ENCODE measurements at regions not wholly inside any gene's neighbourhood (a gene's known extent, or its start where the extent isn't known, plus 50 kb on each side); places are given as distances from the start of the nearest gene placed in this dataset.

DNA sequence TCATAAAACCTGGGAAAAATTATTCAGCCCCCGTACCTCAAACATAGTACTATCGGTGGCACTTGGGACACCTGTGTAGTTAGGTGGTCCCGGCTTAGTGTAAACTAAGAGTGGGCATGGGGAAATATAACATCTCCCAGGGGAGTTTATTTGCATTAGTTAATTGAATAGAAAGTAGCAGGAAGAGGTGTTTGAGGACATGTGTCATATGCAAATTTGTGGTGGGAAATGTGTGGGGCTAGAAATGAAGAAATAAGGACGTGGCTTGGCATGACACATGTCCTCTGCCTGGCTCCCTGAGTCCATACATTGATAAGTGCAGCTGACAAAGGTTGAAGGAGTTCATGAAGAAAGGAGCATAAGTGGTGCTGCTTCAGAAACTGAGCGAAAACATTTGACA, 483.6 kb downstream of the SH2D1A start:
- POLR2A ChIA-PET (ENCODE audit: unreplicated experiment): no interaction called here
- H2BK120ac ChIP-seq (ENCODE audit: low read depth, low read length): no peak overlapping the region

More for the DNA sequence above, 483.6 kb downstream of the SH2D1A start:
- H3K4me2 ChIP-seq (ENCODE audit: low read depth, low read length): no peak overlapping the region
- H3K27me3 ChIP-seq (ENCODE audit: control insufficient read depth, insufficient read depth, low read length): no peaks in the 10 kb centered on the region
- H3K18ac ChIP-seq (ENCODE audit: low read depth, low read length): no peak overlapping the region
- in situ Hi-C loops (cut with MboI; ENCODE audit: low sequenced_read_pairs) (no loop called here), intact Hi-C loops (cut with micrococcal nuclease) (no loop called here), dilution Hi-C loops (cut with HindIII; ENCODE audit: low sequenced_read_pairs, unreplicated experiment) (no loop called here)
- CTCF ChIA-PET: no interaction called here
- no peak overlapping the region for H3K4me3 ChIP-seq (ENCODE audit: insufficient read depth, low read depth, low read length)
- DNase-seq (no peak), ATAC-seq (ENCODE audit: low read depth) (no peak)
- no peak overlapping the region for H2BK15ac ChIP-seq (ENCODE audit: low read depth, low read length)
- H3K14ac ChIP-seq (replicated peaks; ENCODE audit: low read depth, low read length): no peak overlapping the region
- no peaks in the 10 kb centered on the region for H3K9me1 ChIP-seq (ENCODE audit: insufficient read depth, low read length)
- H3K27ac ChIP-seq (ENCODE audit: insufficient read depth, low read length): no peak overlapping the region
- no peak overlapping the region for H2AK9ac ChIP-seq (replicated peaks; ENCODE audit: low read depth, low read length, poor library complexity)
- H2AFZ ChIP-seq (replicated peaks; ENCODE audit: low read length, poor library complexity): no peak overlapping the region
- H4K20me1 ChIP-seq (ENCODE audit: insufficient read depth, low read length): no peaks in the 10 kb centered on the region
- H3K79me1 ChIP-seq (ENCODE audit: low read depth in 1 of 2, low read length in 2 of 2): no peaks in the 10 kb centered on the region
- H3K9me3 ChIP-seq (ENCODE audit: control insufficient read depth, insufficient read depth, low read length): no peaks in the 10 kb centered on the region
- H3K4me1 ChIP-seq (ENCODE audit: control insufficient read depth, insufficient read depth, low read length): no peaks in the 10 kb centered on the region
- BruUV-seq (replicated peaks): no TSS peak
- no peak overlapping the region for H4K91ac ChIP-seq (ENCODE audit: insufficient read depth, low read depth, low read length)
- no peak overlapping the region for H3K23ac ChIP-seq (ENCODE audit: low read depth, low read length)
- H3K9ac ChIP-seq (ENCODE audit: low read depth, low read length): no peak overlapping the region
- TF ChIP-seq SMC3 (IDR thresholded peaks at IDR 0.05; ENCODE audit: low read depth, low read length): no peak
- no peak for TF ChIP-seq BHLHE40 (IDR thresholded peaks at IDR 0.05; ENCODE audit: low read depth, low read length)
- TF ChIP-seq NFE2L2 (IDR thresholded peaks at IDR 0.05; ENCODE audit: low read depth, low read length): no peak
- no peak for TF ChIP-seq MAFK (IDR thresholded peaks at IDR 0.05; ENCODE audit: low read depth, low read length)
- TF ChIP-seq RFX5 (IDR thresholded peaks at IDR 0.05; ENCODE audit: low read depth, low read length): no peak
- TF ChIP-seq POLR2A (IDR thresholded peaks at IDR 0.05; ENCODE audit: low read depth, low read length): no peak
- no peak for TF ChIP-seq USF2 (IDR thresholded peaks at IDR 0.05; ENCODE audit: low read depth, low read length)
- TF ChIP-seq, protein P1, sequence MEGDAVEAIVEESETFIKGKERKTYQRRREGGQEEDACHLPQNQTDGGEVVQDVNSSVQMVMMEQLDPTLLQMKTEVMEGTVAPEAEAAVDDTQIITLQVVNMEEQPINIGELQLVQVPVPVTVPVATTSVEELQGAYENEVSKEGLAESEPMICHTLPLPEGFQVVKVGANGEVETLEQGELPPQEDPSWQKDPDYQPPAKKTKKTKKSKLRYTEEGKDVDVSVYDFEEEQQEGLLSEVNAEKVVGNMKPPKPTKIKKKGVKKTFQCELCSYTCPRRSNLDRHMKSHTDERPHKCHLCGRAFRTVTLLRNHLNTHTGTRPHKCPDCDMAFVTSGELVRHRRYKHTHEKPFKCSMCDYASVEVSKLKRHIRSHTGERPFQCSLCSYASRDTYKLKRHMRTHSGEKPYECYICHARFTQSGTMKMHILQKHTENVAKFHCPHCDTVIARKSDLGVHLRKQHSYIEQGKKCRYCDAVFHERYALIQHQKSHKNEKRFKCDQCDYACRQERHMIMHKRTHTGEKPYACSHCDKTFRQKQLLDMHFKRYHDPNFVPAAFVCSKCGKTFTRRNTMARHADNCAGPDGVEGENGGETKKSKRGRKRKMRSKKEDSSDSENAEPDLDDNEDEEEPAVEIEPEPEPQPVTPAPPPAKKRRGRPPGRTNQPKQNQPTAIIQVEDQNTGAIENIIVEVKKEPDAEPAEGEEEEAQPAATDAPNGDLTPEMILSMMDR (conservative IDR thresholded peaks at IDR 0.05; ENCODE audit: low read depth, low read length): no peak
- no peak for TF ChIP-seq MAZ (IDR thresholded peaks at IDR 0.05; ENCODE audit: borderline replicate concordance, low read depth, low read length)
- TF ChIP-seq RAD21 (IDR thresholded peaks at IDR 0.05; ENCODE audit: low read length): no peak
- no peak for TF ChIP-seq ELK1 (IDR thresholded peaks at IDR 0.05; ENCODE audit: borderline replicate concordance, low read depth, low read length)
- TF ChIP-seq FOS (IDR thresholded peaks at IDR 0.05; ENCODE audit: low read depth, low read length): no peak
- no peak for TF ChIP-seq RCOR1 (IDR thresholded peaks at IDR 0.05; ENCODE audit: insufficient replicate concordance, low read length)
- no peak overlapping the region for H4K5ac ChIP-seq (ENCODE audit: low read depth, low read length)
- no peak overlapping the region for H2BK20ac ChIP-seq (ENCODE audit: low read depth, low read length)
- no peak overlapping the region for H2BK5ac ChIP-seq (ENCODE audit: low read depth, low read length, poor library complexity, severe bottlenecking)
- H4K8ac ChIP-seq (ENCODE audit: low read depth in 2 of 2, low read length in 2 of 2): no peak overlapping the region
- no peak overlapping the region for H3K56ac ChIP-seq (ENCODE audit: extremely low read depth, insufficient read depth, low read length)
- WGBS, 2 experiments (ENCODE audit: extremely low coverage in 2 of 2, insufficient read length in 1 of 2): 13% methylated on average over 1 of the region's 5 CpGs; no CpG with 5 or more reads in 1 of the 2 experiments
- no peak overlapping the region for H3K4ac ChIP-seq (ENCODE audit: low read depth, low read length)
- no peaks in the 10 kb centered on the region for H3K36me3 ChIP-seq (ENCODE audit: control insufficient read depth, insufficient read depth, low read length)
- no peak overlapping the region for H2AK5ac ChIP-seq (ENCODE audit: low read depth, low read length)
